GM23338 (cell line): ENCODE measurements at regions not wholly inside any gene's neighbourhood (a gene's known extent, or its start where the extent isn't known, plus 50 kb on each side); places are given as distances from the start of the nearest gene placed in this dataset.

Experiments used
- ATAC-seq: fragments of 200-7000 bp; cut with Tn5 transposase; 3 replicates; pipeline ENCODE4 v1.9.1; 2020
- DNase-seq: peaks from one replicate; pipeline ENCODE4 v3.0.0-alpha.2; 2015; ENCODE audit warnings: low spot score
- H2AFZ ChIP-seq: fragments of 200-600 bp; sonication (generic); 2 replicates; pipeline ENCODE4 v1.8.0; 2016; ENCODE audit warnings: antibody characterized with exemption, mild to moderate bottlenecking, moderate library complexity
- H3F3A ChIP-seq: fragments of 200-600 bp; sonication (generic); replicated peaks from 2 replicates; pipeline ENCODE4 v1.8.0; 2017; ENCODE audit warnings: antibody characterized with exemption, mixed run types, low read depth
- H3K27ac ChIP-seq: fragments of 200-600 bp; sonication (generic); 2 replicates; pipeline ENCODE4 v1.6.1; 2016; ENCODE audit warnings: low read depth
- H3K27me3 ChIP-seq: fragments of 200-600 bp; sonication (generic); 2 replicates; pipeline ENCODE4 v1.8.0; 2016; ENCODE audit warnings: mild to moderate bottlenecking, mixed run types, moderate library complexity; ENCODE audit not compliant: insufficient read depth
- H3K36me3 ChIP-seq: fragments of 200-600 bp; sonication (generic); 2 replicates; pipeline ENCODE4 v1.8.0; 2016; ENCODE audit warnings: mild to moderate bottlenecking; ENCODE audit not compliant: insufficient read depth
- H3K4me1 ChIP-seq: fragments of 200-600 bp; sonication (generic); 2 replicates; pipeline ENCODE4 v1.8.0; 2016; ENCODE audit warnings: mild to moderate bottlenecking, moderate library complexity; ENCODE audit not compliant: insufficient read depth
- H3K4me2 ChIP-seq: fragments of 200-600 bp; sonication (generic); 2 replicates; pipeline ENCODE4 v1.7.1; 2017; ENCODE audit warnings: mixed run types
- H3K4me3 ChIP-seq: fragments of 200-600 bp; sonication (generic); 2 replicates; pipeline ENCODE4 v1.6.1; 2016; ENCODE audit warnings: mixed run types
- H3K79me2 ChIP-seq: fragments of 200-600 bp; sonication (generic); replicated peaks from 2 replicates; pipeline ENCODE4 v1.8.0; 2017; ENCODE audit warnings: mild to moderate bottlenecking; ENCODE audit not compliant: insufficient read depth
- H3K9me2 ChIP-seq: fragments of 200-600 bp; sonication (generic); 2 replicates; pipeline ENCODE4 v1.8.0; 2017; ENCODE audit not compliant: insufficient read depth
- H4K20me1 ChIP-seq: fragments of 200-600 bp; sonication (generic); replicated peaks from 2 replicates; pipeline ENCODE4 v1.8.0; 2017; ENCODE audit warnings: mild to moderate bottlenecking; ENCODE audit not compliant: insufficient read depth
- H3K27ac Mint-ChIP-seq: 2 replicates; pipeline ENCODE4 v1.8.0; 2020; ENCODE audit warnings: inconsistent platforms, mild to moderate bottlenecking, moderate library complexity, mixed read lengths
- H3K27me3 Mint-ChIP-seq: 3 replicates; pipeline ENCODE4 v1.8.0; 2022; ENCODE audit warnings: low read depth, mild to moderate bottlenecking, moderate library complexity, mixed read lengths, inconsistent platforms; ENCODE audit not compliant: insufficient read depth, poor library complexity
- H3K36me3 Mint-ChIP-seq: 3 replicates; pipeline ENCODE4 v1.8.0; 2021; ENCODE audit warnings: low read depth, mild to moderate bottlenecking, inconsistent platforms, moderate library complexity, mixed read lengths
- H3K4me1 Mint-ChIP-seq: 3 replicates; pipeline ENCODE4 v1.8.0; 2020; ENCODE audit warnings: mild to moderate bottlenecking, inconsistent platforms, mixed read lengths
- H3K4me3 Mint-ChIP-seq: 3 replicates; pipeline ENCODE4 v1.8.0; 2021; ENCODE audit warnings: moderate library complexity, mild to moderate bottlenecking, inconsistent platforms, mixed read lengths
- H3K9me3 Mint-ChIP-seq: 3 replicates; pipeline ENCODE4 v1.8.0; 2020; ENCODE audit warnings: moderate library complexity, mild to moderate bottlenecking, inconsistent platforms, mixed read lengths
- CREB1 ChIP-seq: fragments of 250-450 bp; sonication (Bioruptor Pico); IDR thresholded peaks from 2 replicates; pipeline ENCODE4 v1.5.0; 2020; ENCODE audit warnings: low read depth, mild to moderate bottlenecking, moderate library complexity
- CTCF ChIP-seq, 2 experiments: fragments of 200-600 bp in 1 of 2; sonication (generic) in 1 of 2; conservative IDR thresholded peaks; 2 replicates each; pipeline versions ENCODE4 v1.5.1 to v1.6.1; 2016 to 2017; ENCODE audit warnings: antibody characterized with exemption in 2 of 2, low read depth in 2 of 2, mild to moderate bottlenecking in 2 of 2, moderate library complexity in 1 of 2
- ETS1 ChIP-seq: IDR thresholded peaks from 2 replicates; pipeline ENCODE4 v1.6.1; 2016; ENCODE audit warnings: antibody characterized with exemption
- EZH2 ChIP-seq: fragments of 200-600 bp; sonication (generic); IDR thresholded peaks from one replicate; pipeline ENCODE4 v1.8.0; 2017; ENCODE audit warnings: antibody characterized with exemption, mild to moderate bottlenecking, low read depth; ENCODE audit not compliant: unreplicated experiment
- EZH2phosphoT487 ChIP-seq: fragments of 200-600 bp; sonication (generic); IDR thresholded peaks from one replicate; pipeline ENCODE4 v1.8.1; 2018; ENCODE audit warnings: antibody characterized with exemption; ENCODE audit not compliant: unreplicated experiment
- JUNB ChIP-seq: IDR thresholded peaks from one replicate; pipeline ENCODE4 v1.6.1; 2016; ENCODE audit warnings: antibody characterized with exemption; ENCODE audit not compliant: unreplicated experiment
- NANOG ChIP-seq: IDR thresholded peaks from 2 replicates; pipeline ENCODE4 v1.6.1; 2016; ENCODE audit warnings: antibody characterized with exemption, borderline replicate concordance
- POLR2AphosphoS5 ChIP-seq: IDR thresholded peaks from 2 replicates; pipeline ENCODE4 v1.6.1; 2016; ENCODE audit warnings: antibody characterized with exemption, low read depth
- REST ChIP-seq: IDR thresholded peaks from one replicate; pipeline ENCODE4 v1.6.1; 2018; ENCODE audit warnings: antibody characterized with exemption; ENCODE audit not compliant: unreplicated experiment
- STAT1 ChIP-seq: IDR thresholded peaks from one replicate; pipeline ENCODE4 v1.6.1; 2016; ENCODE audit warnings: antibody characterized with exemption; ENCODE audit not compliant: unreplicated experiment
- ZNF114 ChIP-seq: fragments of 250-450 bp; sonication (Bioruptor Pico); IDR thresholded peaks from 2 replicates; pipeline ENCODE4 v1.5.0; 2020; ENCODE audit warnings: mild to moderate bottlenecking, moderate library complexity
- ZNF331 ChIP-seq: fragments of 250-450 bp; sonication (Bioruptor Pico); IDR thresholded peaks from 2 replicates; pipeline ENCODE4 v1.5.0; 2020; ENCODE audit warnings: low read depth, mild to moderate bottlenecking, moderate library complexity
- ZNF462 ChIP-seq: fragments of 250-450 bp; sonication (Bioruptor Pico); IDR thresholded peaks from 2 replicates; pipeline ENCODE4 v1.5.0; 2020; ENCODE audit warnings: mild to moderate bottlenecking, moderate library complexity

- no peaks in the 10 kb centered on the region for H3K36me3 Mint-ChIP-seq
- H3K9me3 Mint-ChIP-seq = no peaks in the 10 kb centered on the region
- no peak for DNase-seq
- no peak for ATAC-seq
- Histone ChIP-seq H3K4me1 (peaks cover 16% of the 10 kb centered on the region), H3K27me3 (no peaks in the 10 kb centered on the region), H3K4me3 (no peak overlapping the region), H4K20me1 (no peaks in the 10 kb centered on the region), H3K9me2 (no peaks in the 10 kb centered on the region), H2AFZ (no peak overlapping the region), H3F3A (no peaks in the 10 kb centered on the region), H3K36me3 (no peaks in the 10 kb centered on the region), H3K27ac (no peak overlapping the region), H3K4me2 (no peak overlapping the region), H3K79me2 (no peaks in the 10 kb centered on the region)
- H3K27me3 Mint-ChIP-seq = no peaks in the 10 kb centered on the region
- peaks cover 23% of the 10 kb centered on the region; the same call in 2 of the 3 replicates for H3K4me1 Mint-ChIP-seq
- H3K4me3 Mint-ChIP-seq = no peak overlapping the region
- no peak for TF ChIP-seq ETS1
- no peak for TF ChIP-seq EZH2
- no peak for TF ChIP-seq ZNF462 (CRISPR knock-in tag)
- TF ChIP-seq CREB1 (CRISPR knock-in tag) = no peak
- TF ChIP-seq POLR2AphosphoS5 = no peak
- TF ChIP-seq STAT1 = no peak
- TF ChIP-seq REST = no peak
- TF ChIP-seq ZNF331 (CRISPR knock-in tag) = no peak
- TF ChIP-seq JUNB = no peak
- TF ChIP-seq NANOG = no peak
- TF ChIP-seq EZH2phosphoT487 = no peak
- no peak for TF ChIP-seq ZNF114
- TF ChIP-seq CTCF (conservative IDR thresholded peaks at IDR 0.05; ENCODE audit: low read depth in 2 of 2) = no peak
- H3K27ac Mint-ChIP-seq = no peak overlapping the region
Observed at GRCh38 chr2:143948710-143949109, 571.2 kb downstream of the ZEB2 start.
